Erythroblast (primary cell): ENCODE measurements at regions not wholly inside any gene's neighbourhood (a gene's known extent, or its start where the extent isn't known, plus 50 kb on each side); places are given as distances from the start of the nearest gene placed in this dataset.

Source experiments
- GATA1 ChIP-seq: IDR thresholded peaks from 2 replicates; pipeline ENCODE4 v1.6.1; 2011; ENCODE audit warnings: low read depth, mild to moderate bottlenecking, control low read depth, low read length, moderate library complexity
- POLR2A ChIP-seq: IDR thresholded peaks from 2 replicates; pipeline ENCODE4 v1.6.1; 2011; ENCODE audit warnings: mild to moderate bottlenecking, low read length

- TF ChIP-seq POLR2A (no peak), GATA1 (no peak)
These were observed 76.9 kb upstream of the ITGB1 start for GRCh38 chr10:33034931-33035330.
